Heart left ventricle (tissue), 16 donors: ENCODE measurements at regions not wholly inside any gene's neighbourhood (a gene's known extent, or its start where the extent isn't known, plus 50 kb on each side); places are given as distances from the start of the nearest gene placed in this dataset.

Source experiments
- ATAC-seq, 4 donors: fragments of 200-7000 bp; cut with Tn5 transposase; one replicate each; pipeline ENCODE4 v1.9.1; 2020 to 2022; ENCODE audit warnings: moderate library complexity in 4 of 4, mild to moderate bottlenecking in 3 of 4, moderate number of reproducible peaks in 1 of 4
- DNase-seq, 5 donors: peaks; one replicate each; pipeline ENCODE4 v3.0.0-alpha.2; 2020
- H3K27ac ChIP-seq, 12 donors: fragments of 200-600 bp; sonication (generic) in 4 of 12; one replicate each; pipeline versions ENCODE4 v1.5.0 to v1.8.0; 2016 to 2022; ENCODE audit warnings: mild to moderate bottlenecking in 2 of 12
- H3K27me3 ChIP-seq, 9 donors: fragments of 200-600 bp; sonication (generic) in 2 of 9; one replicate each; pipeline versions ENCODE4 v1.5.1 to v1.8.0; 2016 to 2022; ENCODE audit warnings: mild to moderate bottlenecking in 3 of 9
- H3K36me3 ChIP-seq, 9 donors: fragments of 200-600 bp; sonication (generic) in 2 of 9; one replicate each; pipeline versions ENCODE4 v1.5.0 to v1.8.0; 2018 to 2022; ENCODE audit warnings: mild to moderate bottlenecking in 2 of 9
- H3K4me1 ChIP-seq, 12 donors: fragments of 200-600 bp; sonication (generic) in 4 of 12; one replicate each; pipeline versions ENCODE4 v1.5.0 to v1.8.0; 2016 to 2022; ENCODE audit warnings: mild to moderate bottlenecking in 3 of 12
- H3K4me3 ChIP-seq, 12 donors: fragments of 200-600 bp; sonication (generic) in 4 of 12; one replicate each; pipeline versions ENCODE4 v1.5.0 to v1.8.0; 2017 to 2022; ENCODE audit warnings: mild to moderate bottlenecking in 9 of 12, moderate library complexity in 4 of 12
- H3K9me3 ChIP-seq, 12 donors: fragments of 200-600 bp; sonication (generic) in 4 of 12; one replicate each; pipeline versions ENCODE4 v1.5.0 to v1.8.0; 2016 to 2022; ENCODE audit warnings: mild to moderate bottlenecking in 1 of 12
- POLR2A ChIP-seq, 2 donors: fragments of 450-650 bp; IDR thresholded peaks; one replicate each; pipeline ENCODE4 v1.6.1; 2017; ENCODE audit warnings: antibody characterized with exemption in 2 of 2, mild to moderate bottlenecking in 2 of 2, moderate library complexity in 2 of 2
- WGBS, 4 donors: extraction: QIAGEN DNeasy Blood & Tissue Kit in 2 of 4; methylation state at CpG; one replicate each; pipeline versions ENCODE4 v1.1.5 to v1.1.7; 2013 to 2018; 5-methylcytosine and 5-hydroxymethylcytosine counted together
- intact Hi-C, 10 donors: fragments of 100-400 bp; cut with DNase I; formaldehyde crosslinking; loops; one replicate each; pipeline versions ENCODE4 v1.11.1 to v1.14.2; 2022
- TF ChIP-seq, protein P1 (sequence below), 12 donors: fragments of 200-600 bp; sonication (generic) in 4 of 12; IDR thresholded peaks; one replicate each; pipeline versions ENCODE4 v1.5.0 to v1.8.0; 2018 to 2022; ENCODE audit warnings: antibody characterized with exemption in 12 of 12, mild to moderate bottlenecking in 5 of 12
- donor health status: ischemic (EF 13 %, LVEDD 7.1; RV severe dilation, severe dysfunction).
- donor health status: healthy with polysubstance abuse.
- donor health status: DM: no; HTN: yes; CAD: no.
- donor health status: DM: no; HTN: no; CAD: no.
- donor health status: ischemic (EF 25% LVEDD 6.9; RV normal size, moderate dysfunction).
- donor health status: ischemic (EF 25% LVEDD 5.7; RV mildly dilated, moderate dysfunction).
- donor health status: healthy.
- donor health status: DM: yes; HTN: yes; CAD: no.
- donor health status: ischemic (EF 35%, LVEDD 5.7; RV mildly dilated, moderate dysfunction).
- donor health status: nonischemic (EF 11% LVEDD 7.7; RV severe dilation, severe dysfunction).
- donor health status: DM: yes; HTN: yes; CAD: no.
- donor health status: PGD.
- donor health status: ischemic (EF 29% LVEDD 5.4; RV normal size, mild dysfunction).
- donor health status: nonischemic (EF 23%, LVEDD 6.1; RV moderate dilation, normal function).

DNA sequence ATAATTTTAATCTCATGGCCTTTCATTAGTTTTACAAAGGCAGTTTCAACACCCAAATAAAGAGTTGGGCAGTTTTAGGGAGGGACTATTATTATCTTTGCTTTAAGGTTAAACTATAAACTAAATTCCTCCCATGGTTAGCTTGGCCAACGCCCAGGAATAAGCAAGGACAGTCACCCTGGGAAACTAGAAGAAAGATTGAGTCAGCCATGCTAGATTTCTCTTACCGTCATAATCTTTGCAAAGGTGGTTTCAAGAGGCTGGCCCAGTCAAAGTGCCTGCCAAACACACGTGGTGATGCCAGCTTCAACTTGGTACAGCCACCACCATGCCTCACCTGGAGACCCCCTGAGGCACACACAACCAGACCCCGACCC, 317.4 kb upstream of the SP8 start:
- WGBS, 4 donors, result 68 to 84% (median 72%) methylated on average over 3 to 4 of the region's 4 CpGs
- intact Hi-C loops, result no loop called here
- TF ChIP-seq, protein P1, sequence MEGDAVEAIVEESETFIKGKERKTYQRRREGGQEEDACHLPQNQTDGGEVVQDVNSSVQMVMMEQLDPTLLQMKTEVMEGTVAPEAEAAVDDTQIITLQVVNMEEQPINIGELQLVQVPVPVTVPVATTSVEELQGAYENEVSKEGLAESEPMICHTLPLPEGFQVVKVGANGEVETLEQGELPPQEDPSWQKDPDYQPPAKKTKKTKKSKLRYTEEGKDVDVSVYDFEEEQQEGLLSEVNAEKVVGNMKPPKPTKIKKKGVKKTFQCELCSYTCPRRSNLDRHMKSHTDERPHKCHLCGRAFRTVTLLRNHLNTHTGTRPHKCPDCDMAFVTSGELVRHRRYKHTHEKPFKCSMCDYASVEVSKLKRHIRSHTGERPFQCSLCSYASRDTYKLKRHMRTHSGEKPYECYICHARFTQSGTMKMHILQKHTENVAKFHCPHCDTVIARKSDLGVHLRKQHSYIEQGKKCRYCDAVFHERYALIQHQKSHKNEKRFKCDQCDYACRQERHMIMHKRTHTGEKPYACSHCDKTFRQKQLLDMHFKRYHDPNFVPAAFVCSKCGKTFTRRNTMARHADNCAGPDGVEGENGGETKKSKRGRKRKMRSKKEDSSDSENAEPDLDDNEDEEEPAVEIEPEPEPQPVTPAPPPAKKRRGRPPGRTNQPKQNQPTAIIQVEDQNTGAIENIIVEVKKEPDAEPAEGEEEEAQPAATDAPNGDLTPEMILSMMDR (IDR thresholded peaks at IDR 0.05), result no peak
- no peak for TF ChIP-seq POLR2A (IDR thresholded peaks at IDR 0.05)

DNA sequence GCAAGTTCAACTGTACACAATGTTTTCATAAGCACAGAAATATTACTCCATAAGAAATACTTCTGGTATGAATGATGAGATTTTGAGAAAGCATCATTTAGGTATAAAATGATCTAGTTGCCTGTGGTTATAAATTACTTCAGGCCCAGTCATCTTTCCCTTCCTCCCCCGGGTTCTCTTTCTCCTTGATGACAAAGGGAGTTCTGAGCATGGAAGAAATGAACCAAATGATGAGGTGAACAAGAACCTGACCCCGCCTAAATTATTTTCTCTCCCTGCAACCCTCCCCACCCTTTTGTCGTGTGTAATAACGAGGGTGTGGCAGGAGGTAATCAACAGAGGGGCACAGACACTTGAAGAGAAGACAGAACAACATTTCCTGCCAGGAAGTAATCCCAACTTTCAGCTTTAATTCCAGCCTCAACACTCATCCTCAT, 319.6 kb upstream of the SP8 start:
- Histone ChIP-seq H3K27ac (no peak overlapping the region), H3K9me3 (no peaks in the 10 kb centered on the region), H3K36me3 (no peaks in the 10 kb centered on the region), H3K4me3 (no peak overlapping the region), H3K27me3 (no peaks in the 10 kb centered on the region), H3K4me1 (peaks cover 0 to 4% (median 0%) of the 10 kb centered on the region in 12 donors)
- intact Hi-C loops, result no loop called here
- WGBS, 4 donors, result 58 to 73% (median 69%) methylated on average over 4 of the region's 4 CpGs
- DNase-seq (no peak), ATAC-seq (no peak)
- TF ChIP-seq POLR2A (IDR thresholded peaks at IDR 0.05), result no peak
- TF ChIP-seq, protein P1 (IDR thresholded peaks at IDR 0.05), result no peak

More for the DNA sequence above, 317.4 kb upstream of the SP8 start:
- no peak for DNase-seq
- Histone ChIP-seq H3K4me3 (no peak overlapping the region), H3K36me3 (no peaks in the 10 kb centered on the region), H3K9me3 (no peaks in the 10 kb centered on the region), H3K27me3 (no peaks in the 10 kb centered on the region), H3K27ac (no peak overlapping the region), H3K4me1 (peaks cover 0 to 4% (median 0%) of the 10 kb centered on the region in 12 donors)
- no peak for ATAC-seq

DNA sequence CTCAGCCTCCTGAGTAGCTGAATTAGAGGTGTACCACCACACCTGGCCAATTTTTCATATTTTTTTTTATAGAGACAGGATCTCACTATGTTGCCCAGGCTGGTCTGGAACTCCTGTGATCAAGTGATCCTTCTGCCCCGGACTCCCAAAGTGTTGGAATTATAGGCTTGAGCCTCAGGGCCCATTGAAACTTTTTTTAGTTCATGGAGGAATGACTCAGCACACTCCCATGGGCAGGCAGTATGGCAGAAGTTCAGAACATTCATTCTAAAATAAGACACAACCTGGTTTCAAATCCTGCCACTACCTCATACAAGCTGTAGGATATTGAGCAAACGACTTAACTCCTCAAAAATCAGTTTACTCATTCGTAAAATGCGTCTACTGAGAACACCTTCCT, 320.4 kb upstream of the SP8 start:
- H3K36me3 ChIP-seq, result no peaks in the 10 kb centered on the region
- intact Hi-C loops, result no loop called here
- H3K27me3 ChIP-seq, result no peaks in the 10 kb centered on the region
- 70 to 83% (median 79%) methylated on average over 4 of the region's 4 CpGs for WGBS, 4 donors
- DNase-seq, result no peak
- TF ChIP-seq, protein P1 (IDR thresholded peaks at IDR 0.05), result no peak
- TF ChIP-seq POLR2A (IDR thresholded peaks at IDR 0.05), result no peak
- H3K4me3 ChIP-seq, result no peak overlapping the region
- peak in 1 of 4 donors; percentile 36 for ATAC-seq
- peaks cover 0 to 4% (median 0%) of the 10 kb centered on the region in 12 donors for H3K4me1 ChIP-seq
- no peaks in the 10 kb centered on the region for H3K9me3 ChIP-seq
- no peak overlapping the region for H3K27ac ChIP-seq

DNA sequence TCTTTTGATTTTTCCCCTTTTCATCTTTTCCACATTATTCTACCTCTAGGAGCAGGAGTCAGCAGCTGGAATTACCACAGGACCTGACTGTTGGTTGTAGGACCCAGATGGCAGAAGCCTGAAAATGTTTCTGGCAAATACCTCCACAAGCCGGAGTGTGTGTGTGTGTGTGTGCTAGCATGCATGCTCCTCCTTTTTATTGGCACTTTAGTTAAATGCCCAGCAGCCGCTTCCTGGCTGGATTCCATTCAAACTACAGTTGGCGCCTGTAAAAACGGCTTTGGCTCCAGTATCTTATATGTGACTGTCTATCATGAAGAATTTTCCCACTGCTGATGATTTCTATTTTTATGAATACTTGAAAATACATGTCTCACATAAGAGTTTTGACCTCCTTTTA, 319.7 kb upstream of the SP4 start:
- intact Hi-C loops, result no loop called here
- TF ChIP-seq, protein P1 (IDR thresholded peaks at IDR 0.05), result no peak
- no peak for TF ChIP-seq POLR2A (IDR thresholded peaks at IDR 0.05)
- Histone ChIP-seq H3K36me3 (no peaks in the 10 kb centered on the region), H3K27ac (no peak overlapping the region), H3K27me3 (no peaks in the 10 kb centered on the region), H3K4me1 (peaks cover 0 to 4% (median 0%) of the 10 kb centered on the region in 12 donors), H3K4me3 (no peak overlapping the region), H3K9me3 (no peaks in the 10 kb centered on the region)
- 29 to 32% (median 30%) methylated on average over 4 of the region's 4 CpGs for WGBS, 4 donors
- DNase-seq (peak in 2 of 5 donors; percentile 16 to 37), ATAC-seq (peak in 1 of 4 donors; percentile 20)
